ENCODE measurements at regions not wholly inside any gene's neighbourhood (a gene's known extent, or its start where the extent isn't known, plus 50 kb on each side); places are given as distances from the start of the nearest gene placed in this dataset.
A peak's percentile ranks its signal among the peaks of the same experiment; 100 is the strongest.

DNA sequence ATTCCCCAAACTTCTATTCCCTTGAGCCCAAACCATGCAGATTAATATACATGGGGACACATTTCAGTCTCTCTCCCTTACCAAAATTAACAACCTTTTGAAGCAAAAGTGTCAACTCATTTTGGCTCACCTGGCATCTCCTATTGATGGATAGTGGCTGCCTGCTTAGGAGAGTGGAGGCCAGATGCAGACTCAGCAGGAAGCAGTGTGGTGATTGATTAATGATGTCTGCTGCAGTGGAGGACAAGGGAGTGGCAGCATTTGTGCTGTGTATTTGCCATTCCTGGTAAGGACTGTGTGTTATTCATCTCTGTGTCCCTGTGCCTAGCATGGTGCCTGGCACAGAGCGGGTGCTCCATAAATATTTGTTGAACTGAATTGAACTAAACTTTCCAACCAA, 590.1 kb downstream of the RAB28 start:
- TF ChIP-seq, protein P1, sequence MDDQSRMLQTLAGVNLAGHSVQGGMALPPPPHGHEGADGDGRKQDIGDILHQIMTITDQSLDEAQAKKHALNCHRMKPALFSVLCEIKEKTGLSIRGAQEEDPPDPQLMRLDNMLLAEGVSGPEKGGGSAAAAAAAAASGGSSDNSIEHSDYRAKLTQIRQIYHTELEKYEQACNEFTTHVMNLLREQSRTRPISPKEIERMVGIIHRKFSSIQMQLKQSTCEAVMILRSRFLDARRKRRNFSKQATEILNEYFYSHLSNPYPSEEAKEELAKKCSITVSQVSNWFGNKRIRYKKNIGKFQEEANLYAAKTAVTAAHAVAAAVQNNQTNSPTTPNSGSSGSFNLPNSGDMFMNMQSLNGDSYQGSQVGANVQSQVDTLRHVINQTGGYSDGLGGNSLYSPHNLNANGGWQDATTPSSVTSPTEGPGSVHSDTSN (IDR thresholded peaks at IDR 0.05): no peak
- TF ChIP-seq NFE2L2 (conservative IDR thresholded peaks at IDR 0.05; ENCODE audit: low read length): no peak
- TF ChIP-seq, protein P2, sequence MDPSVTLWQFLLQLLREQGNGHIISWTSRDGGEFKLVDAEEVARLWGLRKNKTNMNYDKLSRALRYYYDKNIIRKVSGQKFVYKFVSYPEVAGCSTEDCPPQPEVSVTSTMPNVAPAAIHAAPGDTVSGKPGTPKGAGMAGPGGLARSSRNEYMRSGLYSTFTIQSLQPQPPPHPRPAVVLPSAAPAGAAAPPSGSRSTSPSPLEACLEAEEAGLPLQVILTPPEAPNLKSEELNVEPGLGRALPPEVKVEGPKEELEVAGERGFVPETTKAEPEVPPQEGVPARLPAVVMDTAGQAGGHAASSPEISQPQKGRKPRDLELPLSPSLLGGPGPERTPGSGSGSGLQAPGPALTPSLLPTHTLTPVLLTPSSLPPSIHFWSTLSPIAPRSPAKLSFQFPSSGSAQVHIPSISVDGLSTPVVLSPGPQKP (IDR thresholded peaks at IDR 0.05; ENCODE audit: low read depth, low read length): no peak
- no peak for TF ChIP-seq RARB (CRISPR knock-in tag; IDR thresholded peaks at IDR 0.05)
- no peak for TF ChIP-seq EHF (CRISPR knock-in tag; IDR thresholded peaks at IDR 0.05)
- TF ChIP-seq, protein P3, sequence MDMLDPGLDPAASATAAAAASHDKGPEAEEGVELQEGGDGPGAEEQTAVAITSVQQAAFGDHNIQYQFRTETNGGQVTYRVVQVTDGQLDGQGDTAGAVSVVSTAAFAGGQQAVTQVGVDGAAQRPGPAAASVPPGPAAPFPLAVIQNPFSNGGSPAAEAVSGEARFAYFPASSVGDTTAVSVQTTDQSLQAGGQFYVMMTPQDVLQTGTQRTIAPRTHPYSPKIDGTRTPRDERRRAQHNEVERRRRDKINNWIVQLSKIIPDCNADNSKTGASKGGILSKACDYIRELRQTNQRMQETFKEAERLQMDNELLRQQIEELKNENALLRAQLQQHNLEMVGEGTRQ (IDR thresholded peaks at IDR 0.05): no peak
- TF ChIP-seq ZC3H11A (IDR thresholded peaks at IDR 0.05): no peak
- TF ChIP-seq HOXA7 (CRISPR knock-in tag; IDR thresholded peaks at IDR 0.05): no peak
- no peak for TF ChIP-seq RAD21 (conservative IDR thresholded peaks at IDR 0.05 in 1 of 2, IDR thresholded peaks at IDR 0.05 in 1 of 2)
- TF ChIP-seq HOXB13 (CRISPR knock-in tag; IDR thresholded peaks at IDR 0.05; ENCODE audit: low read depth): no peak
- TF ChIP-seq, protein P4, sequence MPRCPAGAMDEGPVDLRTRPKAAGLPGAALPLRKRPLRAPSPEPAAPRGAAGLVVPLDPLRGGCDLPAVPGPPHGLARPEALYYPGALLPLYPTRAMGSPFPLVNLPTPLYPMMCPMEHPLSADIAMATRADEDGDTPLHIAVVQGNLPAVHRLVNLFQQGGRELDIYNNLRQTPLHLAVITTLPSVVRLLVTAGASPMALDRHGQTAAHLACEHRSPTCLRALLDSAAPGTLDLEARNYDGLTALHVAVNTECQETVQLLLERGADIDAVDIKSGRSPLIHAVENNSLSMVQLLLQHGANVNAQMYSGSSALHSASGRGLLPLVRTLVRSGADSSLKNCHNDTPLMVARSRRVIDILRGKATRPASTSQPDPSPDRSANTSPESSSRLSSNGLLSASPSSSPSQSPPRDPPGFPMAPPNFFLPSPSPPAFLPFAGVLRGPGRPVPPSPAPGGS (IDR thresholded peaks at IDR 0.05): no peak
- TF ChIP-seq CHD2 (IDR thresholded peaks at IDR 0.05; ENCODE audit: low read length, partially characterized antibody): no peak
- TF ChIP-seq JUNB (IDR thresholded peaks at IDR 0.05): no peak
- no peak for TF ChIP-seq RCOR1 (IDR thresholded peaks at IDR 0.05; ENCODE audit: low read depth, low read length)
- TF ChIP-seq FOSB (CRISPR knock-in tag; IDR thresholded peaks at IDR 0.05): no peak
- no peak for TF ChIP-seq JUN (IDR thresholded peaks at IDR 0.05)
- no peak for TF ChIP-seq EHMT2 (IDR thresholded peaks at IDR 0.05; ENCODE audit: low read depth)
- TF ChIP-seq, protein P5, sequence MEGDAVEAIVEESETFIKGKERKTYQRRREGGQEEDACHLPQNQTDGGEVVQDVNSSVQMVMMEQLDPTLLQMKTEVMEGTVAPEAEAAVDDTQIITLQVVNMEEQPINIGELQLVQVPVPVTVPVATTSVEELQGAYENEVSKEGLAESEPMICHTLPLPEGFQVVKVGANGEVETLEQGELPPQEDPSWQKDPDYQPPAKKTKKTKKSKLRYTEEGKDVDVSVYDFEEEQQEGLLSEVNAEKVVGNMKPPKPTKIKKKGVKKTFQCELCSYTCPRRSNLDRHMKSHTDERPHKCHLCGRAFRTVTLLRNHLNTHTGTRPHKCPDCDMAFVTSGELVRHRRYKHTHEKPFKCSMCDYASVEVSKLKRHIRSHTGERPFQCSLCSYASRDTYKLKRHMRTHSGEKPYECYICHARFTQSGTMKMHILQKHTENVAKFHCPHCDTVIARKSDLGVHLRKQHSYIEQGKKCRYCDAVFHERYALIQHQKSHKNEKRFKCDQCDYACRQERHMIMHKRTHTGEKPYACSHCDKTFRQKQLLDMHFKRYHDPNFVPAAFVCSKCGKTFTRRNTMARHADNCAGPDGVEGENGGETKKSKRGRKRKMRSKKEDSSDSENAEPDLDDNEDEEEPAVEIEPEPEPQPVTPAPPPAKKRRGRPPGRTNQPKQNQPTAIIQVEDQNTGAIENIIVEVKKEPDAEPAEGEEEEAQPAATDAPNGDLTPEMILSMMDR (IDR thresholded peaks at IDR 0.05): no peak
- no peak for TF ChIP-seq ZFP36 (IDR thresholded peaks at IDR 0.05; ENCODE audit: borderline replicate concordance, partially characterized antibody)
- no peak for TF ChIP-seq CHD4 (IDR thresholded peaks at IDR 0.05; ENCODE audit: borderline replicate concordance)
- 50% methylated on average over 1 of the region's 1 CpG for WGBS (ENCODE audit: missing lambda C conversion rate)
- no peak for ATAC-seq
- no peak for FAIRE-seq
- H3K4me2 ChIP-seq: no peak overlapping the region
- ChIA-PET POLR2A (no interaction called here), CTCF (no interaction called here)
- H3K27ac ChIP-seq: no peak overlapping the region
- no peak for DNase-seq (ENCODE audit: low read depth in 1 of 2, low spot score in 1 of 2)
- H3K4me1 ChIP-seq: no peaks in the 10 kb centered on the region
- H3K4me3 ChIP-seq: no peak overlapping the region
- no peaks in the 10 kb centered on the region for H3K9me3 ChIP-seq

- Histone ChIP-seq H3K4me2 (no peak overlapping the region), H3K9me3 (no peaks in the 10 kb centered on the region), H3K4me3 (no peak overlapping the region), H3K4me1 (no peaks in the 10 kb centered on the region), H3K27ac (no peak overlapping the region)
- CTCF ChIA-PET: no interaction called here
- POLR2A ChIA-PET: no interaction called here
- 5% methylated on average over 3 of the region's 3 CpGs for WGBS (ENCODE audit: missing lambda C conversion rate)
- ATAC-seq (no peak), FAIRE-seq (no peak), DNase-seq (ENCODE audit: low read depth in 1 of 2, low spot score in 1 of 2) (peak in 1 of 2 experiments; percentile 0)
- no peak for TF ChIP-seq RFX5 (IDR thresholded peaks at IDR 0.05)
- TF ChIP-seq, protein P6, sequence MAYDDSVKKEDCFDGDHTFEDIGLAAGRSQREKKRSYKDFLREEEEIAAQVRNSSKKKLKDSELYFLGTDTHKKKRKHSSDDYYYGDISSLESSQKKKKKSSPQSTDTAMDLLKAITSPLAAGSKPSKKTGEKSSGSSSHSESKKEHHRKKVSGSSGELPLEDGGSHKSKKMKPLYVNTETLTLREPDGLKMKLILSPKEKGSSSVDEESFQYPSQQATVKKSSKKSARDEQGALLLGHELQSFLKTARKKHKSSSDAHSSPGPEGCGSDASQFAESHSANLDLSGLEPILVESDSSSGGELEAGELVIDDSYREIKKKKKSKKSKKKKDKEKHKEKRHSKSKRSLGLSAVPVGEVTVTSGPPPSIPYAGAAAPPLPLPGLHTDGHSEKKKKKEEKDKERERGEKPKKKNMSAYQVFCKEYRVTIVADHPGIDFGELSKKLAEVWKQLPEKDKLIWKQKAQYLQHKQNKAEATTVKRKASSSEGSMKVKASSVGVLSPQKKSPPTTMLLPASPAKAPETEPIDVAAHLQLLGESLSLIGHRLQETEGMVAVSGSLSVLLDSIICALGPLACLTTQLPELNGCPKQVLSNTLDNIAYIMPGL (CRISPR knock-in tag; IDR thresholded peaks at IDR 0.05; ENCODE audit: borderline replicate concordance): no peak
These were observed 595.1 kb downstream of the RAB28 start for GRCh38 chr4:12889054-12889453.
